Type B pancreatic cell (in vitro differentiated cells): ENCODE measurements at regions not wholly inside any gene's neighbourhood (a gene's known extent, or its start where the extent isn't known, plus 50 kb on each side); places are given as distances from the start of the nearest gene placed in this dataset.

Experiments used
- DNase-seq: peaks from one replicate; pipeline ENCODE4 v3.0.0; 2021; ENCODE audit warnings: mixed read lengths; ENCODE audit not compliant: unreplicated experiment; ENCODE audit errors: extremely low spot score
- H3K27ac Mint-ChIP-seq: 2 replicates; pipeline ENCODE4 v1.8.0; 2021; ENCODE audit warnings: mild to moderate bottlenecking, mixed read lengths
- H3K27me3 Mint-ChIP-seq: 2 replicates; pipeline ENCODE4 v1.8.0; 2021; ENCODE audit warnings: mixed read lengths
- H3K36me3 Mint-ChIP-seq: 2 replicates; pipeline ENCODE4 v1.8.0; 2021; ENCODE audit warnings: mixed read lengths
- H3K4me1 Mint-ChIP-seq: one replicate; pipeline ENCODE4 v1.8.0; 2021; ENCODE audit warnings: mixed read lengths; ENCODE audit not compliant: unreplicated experiment
- H3K4me3 Mint-ChIP-seq: 2 replicates; pipeline ENCODE4 v1.8.0; 2021; ENCODE audit warnings: mild to moderate bottlenecking, mixed read lengths
- H3K9me3 Mint-ChIP-seq: 2 replicates; pipeline ENCODE4 v1.8.0; 2021; ENCODE audit warnings: mixed read lengths
- CTCF ChIP-seq: fragments of 200-600 bp; sonication (generic); conservative IDR thresholded peaks from 2 replicates; pipeline ENCODE4 v1.5.0; 2021; ENCODE audit warnings: antibody characterized with exemption, mild to moderate bottlenecking

GRCh38 chr17:70345061-70345460 lies 175.7 kb downstream of the KCNJ2 start:
- Mint-ChIP-seq H3K36me3 (no peaks in the 10 kb centered on the region), H3K9me3 (no peaks in the 10 kb centered on the region), H3K4me1 (no peaks in the 10 kb centered on the region), H3K4me3 (no peak overlapping the region), H3K27me3 (no peaks in the 10 kb centered on the region), H3K27ac (peak overlapping the region; percentile 53)
- no peak for TF ChIP-seq CTCF
- DNase-seq = no peak

GRCh38 chr17:70352834-70353233 lies 183.5 kb downstream of the KCNJ2 start:
- no peak for DNase-seq
- peaks cover 4% of the 10 kb centered on the region for H3K9me3 Mint-ChIP-seq
- TF ChIP-seq CTCF = no peak
- H3K4me1 Mint-ChIP-seq = no peaks in the 10 kb centered on the region
- H3K27ac Mint-ChIP-seq = no peak overlapping the region
- H3K27me3 Mint-ChIP-seq = no peaks in the 10 kb centered on the region
- no peak overlapping the region for H3K4me3 Mint-ChIP-seq
- no peaks in the 10 kb centered on the region for H3K36me3 Mint-ChIP-seq

GRCh38 chr17:70353408-70354092 lies 184.2 kb downstream of the KCNJ2 start:
- H3K36me3 Mint-ChIP-seq = no peaks in the 10 kb centered on the region
- TF ChIP-seq CTCF = no peak
- H3K4me1 Mint-ChIP-seq = no peaks in the 10 kb centered on the region
- peaks cover 4% of the 10 kb centered on the region for H3K9me3 Mint-ChIP-seq
- no peak overlapping the region for H3K27ac Mint-ChIP-seq
- DNase-seq = no peak
- no peaks in the 10 kb centered on the region for H3K27me3 Mint-ChIP-seq
- H3K4me3 Mint-ChIP-seq = no peak overlapping the region

- H3K27ac Mint-ChIP-seq = no peak overlapping the region
- no peaks in the 10 kb centered on the region for H3K4me1 Mint-ChIP-seq
- no peaks in the 10 kb centered on the region for H3K36me3 Mint-ChIP-seq
These were observed 185.9 kb downstream of the KCNJ2 start for GRCh38 chr17:70355185-70355584.

GRCh38 chr17:70357190-70357589 lies 187.9 kb downstream of the KCNJ2 start:
- Mint-ChIP-seq H3K9me3 (no peaks in the 10 kb centered on the region), H3K4me3 (no peak overlapping the region), H3K27me3 (no peaks in the 10 kb centered on the region), H3K4me1 (no peaks in the 10 kb centered on the region), H3K36me3 (no peaks in the 10 kb centered on the region), H3K27ac (no peak overlapping the region)
- no peak for TF ChIP-seq CTCF
- DNase-seq = no peak

More at GRCh38 chr17:70355185-70355584, 185.9 kb downstream of the KCNJ2 start:
- H3K27me3 Mint-ChIP-seq = no peaks in the 10 kb centered on the region
- TF ChIP-seq CTCF = no peak
- H3K4me3 Mint-ChIP-seq = no peak overlapping the region
- DNase-seq = no peak
- H3K9me3 Mint-ChIP-seq = peaks cover 4% of the 10 kb centered on the region
